ENCODE measurements at regions not wholly inside any gene's neighbourhood (a gene's known extent, or its start where the extent isn't known, plus 50 kb on each side); places are given as distances from the start of the nearest gene placed in this dataset.
"Not testable (repeated sequence)": the region's sequence is repeated elsewhere in the genome, so short reads cannot be mapped to it uniquely, and the experiment has no call there.

- intact Hi-C loops (cut with DNase I; ENCODE audit: low total_unique reads): no loop called here
- Histone ChIP-seq H3K36me3 (no peaks in the 10 kb centered on the region), H3K27ac (no peak overlapping the region), H3K27me3 (no peaks in the 10 kb centered on the region), H3K4me1 (no peaks in the 10 kb centered on the region), H3K4me3 (no peak overlapping the region), H3K9me3 (no peaks in the 10 kb centered on the region)
- no peak for TF ChIP-seq POLR2AphosphoS5 (IDR thresholded peaks at IDR 0.05)
- no peak for DNase-seq
- WGBS, 5 donors: 63 to 75% (median 69%) methylated on average over 2 of the region's 2 CpGs
These were observed 460.5 kb downstream of the TMEM121 start for GRCh38 chr14:105986894-105987284.

- WGBS, 5 donors: 56 to 73% (median 60%) methylated on average over 4 of the region's 4 CpGs
- TF ChIP-seq POLR2A (IDR thresholded peaks at IDR 0.05) (no peak), CTCF (IDR thresholded peaks at IDR 0.05) (no peak), POLR2AphosphoS5 (IDR thresholded peaks at IDR 0.05) (no peak), EP300 (IDR thresholded peaks at IDR 0.05) (no peak)
- Histone ChIP-seq H3K4me3 (no peak overlapping the region), H3K9me3 (no peaks in the 10 kb centered on the region), H3K36me3 (no peaks in the 10 kb centered on the region), H3K27me3 (no peaks in the 10 kb centered on the region), H3K27ac (no peak overlapping the region), H3K4me1 (no peaks in the 10 kb centered on the region)
- DNase-seq: no peak
- intact Hi-C loops (cut with DNase I; ENCODE audit: low total_unique reads): no loop called here
These were observed 461.2 kb downstream of the TMEM121 start for GRCh38 chr14:105987563-105987962.

GRCh38 chr14:105989566-105990302, 463.4 kb downstream of the TMEM121 start:
- no peak for DNase-seq
- whole genome bisulfite sequencing, 5 donors: 60 to 74% (median 68%) methylated on average over 2 of the region's 2 CpGs
- TF ChIP-seq POLR2AphosphoS5 (IDR thresholded peaks at IDR 0.05) (no peak), CTCF (IDR thresholded peaks at IDR 0.05) (no peak), EP300 (IDR thresholded peaks at IDR 0.05) (no peak), POLR2A (IDR thresholded peaks at IDR 0.05) (no peak)

GRCh38 chr14:105991677-105992076, 465.3 kb downstream of the TMEM121 start:
- H3K9me3 ChIP-seq; H3K36me3 ChIP-seq; H3K27me3 ChIP-seq; H3K4me1 ChIP-seq; H3K4me3 ChIP-seq; DNase-seq; H3K27ac ChIP-seq; intact Hi-C loops (cut with DNase I; ENCODE audit: low total_unique reads): not testable (repeated sequence)
- WGBS, 5 donors: 23 to 35% (median 28%) methylated on average over 5 of the region's 5 CpGs

More at GRCh38 chr14:105989566-105990302, 463.4 kb downstream of the TMEM121 start:
- Histone ChIP-seq H3K4me3 (no peak overlapping the region), H3K4me1 (no peaks in the 10 kb centered on the region), H3K27me3 (no peaks in the 10 kb centered on the region), H3K9me3 (no peaks in the 10 kb centered on the region), H3K36me3 (no peaks in the 10 kb centered on the region), H3K27ac (no peak overlapping the region)
- intact Hi-C loops (cut with DNase I; ENCODE audit: low total_unique reads): no loop called here

GRCh38 chr14:105993814-105994213, 467.4 kb downstream of the TMEM121 start:
- no peak for DNase-seq
- H3K27me3 ChIP-seq: no peaks in the 10 kb centered on the region
- no peaks in the 10 kb centered on the region for H3K9me3 ChIP-seq
- no peaks in the 10 kb centered on the region for H3K4me1 ChIP-seq
- intact Hi-C loops (cut with DNase I; ENCODE audit: low total_unique reads): no loop called here
- no peak overlapping the region for H3K4me3 ChIP-seq
- no peak overlapping the region for H3K27ac ChIP-seq
- 73 to 89% (median 80%) methylated on average over 8 of the region's 8 CpGs for WGBS, 5 donors
- H3K36me3 ChIP-seq: no peaks in the 10 kb centered on the region
- TF ChIP-seq CTCF (IDR thresholded peaks at IDR 0.05) (no peak), POLR2A (IDR thresholded peaks at IDR 0.05) (no peak)

GRCh38 chr14:105995011-105995710, 468.8 kb downstream of the TMEM121 start:
- H3K9me3 ChIP-seq; H3K27ac ChIP-seq; H3K36me3 ChIP-seq; H3K4me3 ChIP-seq; H3K27me3 ChIP-seq; DNase-seq; intact Hi-C loops (cut with DNase I; ENCODE audit: low total_unique reads); H3K4me1 ChIP-seq: not testable (repeated sequence)
- WGBS, 5 donors: 36 to 53% (median 45%) methylated on average over 3 to 4 of the region's 4 CpGs

- H3K4me1 ChIP-seq; H3K36me3 ChIP-seq; H3K9me3 ChIP-seq; H3K27me3 ChIP-seq; intact Hi-C loops (cut with DNase I; ENCODE audit: low total_unique reads); H3K4me3 ChIP-seq; DNase-seq; H3K27ac ChIP-seq: not testable (repeated sequence)
- WGBS, 5 donors: 60 to 92% (median 86%) methylated on average over 1 of the region's 1 CpG
These were observed 472.2 kb downstream of the TMEM121 start for GRCh38 chr14:105998597-105998996.

All from stomach (tissue), 8 donors.